GM18861 (cell line): ENCODE measurements at regions not wholly inside any gene's neighbourhood (a gene's known extent, or its start where the extent isn't known, plus 50 kb on each side); places are given as distances from the start of the nearest gene placed in this dataset.

Experiments
- ATAC-seq: cut with Tn5 transposase; IDR thresholded peaks from one replicate; pipeline ENCODE4 v1.9.1; 2021; ENCODE audit not compliant: unreplicated experiment

DNA sequence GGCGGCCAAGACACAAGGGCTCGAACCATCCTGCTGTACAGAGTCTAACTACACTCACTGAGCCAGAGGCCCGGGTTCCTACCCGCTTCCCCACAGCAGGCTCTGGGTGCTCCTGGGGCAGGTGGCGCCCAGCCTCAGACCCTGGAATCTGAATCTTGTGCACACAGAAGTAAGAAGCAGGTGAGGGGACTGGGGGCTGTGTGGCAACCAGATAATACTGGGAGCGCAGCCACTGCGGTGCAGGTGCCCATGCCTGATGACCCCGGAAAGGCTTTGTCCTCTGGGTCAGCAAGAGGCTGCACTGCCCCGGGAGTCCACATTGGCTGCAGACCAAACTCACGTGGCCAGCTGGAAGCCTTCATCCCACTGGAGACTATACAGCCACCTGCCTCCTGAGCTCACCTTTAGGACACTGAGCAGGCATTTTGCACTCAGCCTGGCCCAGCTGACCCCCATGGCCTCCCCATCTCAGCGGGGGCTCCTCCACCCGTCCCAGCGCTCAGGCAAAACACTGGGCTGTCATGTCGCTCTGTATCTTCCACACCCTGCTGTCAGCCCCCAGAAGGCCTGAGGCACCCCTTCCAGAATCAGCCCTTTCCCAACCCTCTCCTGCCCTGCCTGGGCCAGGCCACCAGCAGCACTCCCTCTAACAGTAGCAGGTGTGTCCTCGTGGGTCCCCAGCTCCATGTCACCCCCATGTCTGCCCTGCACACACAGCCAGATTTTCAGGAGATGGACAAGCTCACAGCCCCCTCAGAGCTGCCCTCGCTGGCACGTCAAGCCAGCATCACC, 101.0 kb upstream of the IQSEC1 start:
- ATAC-seq = no peak

DNA sequence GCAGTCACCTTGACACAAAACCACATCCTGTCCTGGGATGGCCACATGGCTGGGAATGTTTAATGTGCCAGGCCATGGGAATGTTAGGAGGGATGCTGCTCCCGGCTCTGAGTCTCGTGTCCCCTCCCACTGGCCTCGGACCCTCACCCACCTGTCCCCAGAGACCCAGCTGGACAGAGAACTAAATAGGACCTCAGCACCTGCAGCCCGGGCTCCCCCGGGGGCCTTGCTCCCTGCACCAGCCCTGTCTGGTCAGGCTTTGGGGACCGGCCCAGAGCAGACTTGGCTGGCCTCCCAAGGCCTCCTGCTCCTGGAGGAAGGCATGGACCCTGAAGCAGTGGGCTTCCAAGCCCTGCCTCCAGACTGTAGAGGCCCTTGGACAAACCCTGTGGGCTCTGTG, 100.0 kb upstream of the IQSEC1 start:
- ATAC-seq = no peak

DNA sequence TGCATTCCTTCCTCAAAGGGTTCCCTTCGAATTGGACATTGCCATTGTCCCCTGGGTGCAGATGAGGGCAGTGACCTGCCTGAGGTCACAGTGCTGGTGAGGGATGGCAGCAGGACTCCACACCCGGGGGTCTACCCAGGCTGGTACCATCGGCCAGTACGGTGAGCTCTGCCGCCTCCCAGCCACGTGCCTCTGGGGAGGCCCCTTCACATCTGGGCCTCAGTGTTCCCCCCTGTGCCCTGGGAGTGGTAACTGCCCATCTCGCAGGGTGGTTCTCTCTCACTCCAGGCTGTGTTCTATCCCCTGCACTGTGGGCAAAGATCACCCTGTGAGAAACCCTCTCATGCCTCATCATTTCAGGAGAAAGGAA, 99.4 kb upstream of the IQSEC1 start:
- no peak for ATAC-seq

DNA sequence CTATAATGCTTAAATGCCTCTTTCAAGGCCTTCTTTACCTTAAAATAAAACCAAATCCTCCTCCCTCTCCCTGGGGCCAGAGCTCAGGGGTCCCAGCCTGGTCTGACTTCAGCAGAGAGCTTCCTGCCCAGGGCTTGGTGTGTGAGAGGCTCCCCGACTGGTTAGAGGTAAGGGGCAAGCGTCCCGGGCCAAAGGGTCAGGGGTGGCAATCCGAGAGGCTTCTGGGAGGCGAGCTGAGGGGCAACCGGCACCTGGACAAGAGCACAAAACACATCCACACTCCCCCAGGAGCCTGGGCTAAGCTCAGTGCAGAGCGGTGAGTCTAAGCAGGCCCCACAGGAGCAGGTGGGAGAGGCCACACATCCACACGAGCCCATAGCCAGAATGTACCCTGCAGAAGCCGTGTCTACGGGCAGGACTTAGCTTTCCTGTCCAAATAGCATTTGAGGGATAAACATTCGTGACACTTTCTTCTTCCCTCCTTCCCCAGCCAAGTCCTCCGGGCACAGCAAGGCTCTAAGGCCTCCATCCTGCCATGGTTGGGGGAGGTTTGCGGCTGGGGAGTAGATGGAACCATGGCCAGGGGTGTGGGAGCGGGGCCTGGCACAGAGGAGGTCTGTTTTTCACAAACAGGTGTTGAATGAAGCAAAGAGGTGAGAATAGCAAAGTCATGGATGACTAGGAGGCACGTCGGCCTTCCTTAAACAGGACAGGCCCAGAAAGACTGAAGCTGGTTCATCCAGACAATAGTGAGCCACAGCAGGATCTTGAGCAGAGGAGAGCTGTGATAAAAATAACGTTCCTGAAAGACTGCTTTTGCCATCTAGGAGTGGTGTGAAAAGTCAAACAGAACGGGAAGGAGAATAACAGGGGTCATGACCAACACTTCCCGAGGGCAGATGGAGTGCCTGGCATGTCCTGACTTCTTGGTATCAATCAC, 98.7 kb upstream of the IQSEC1 start:
- no peak for ATAC-seq

DNA sequence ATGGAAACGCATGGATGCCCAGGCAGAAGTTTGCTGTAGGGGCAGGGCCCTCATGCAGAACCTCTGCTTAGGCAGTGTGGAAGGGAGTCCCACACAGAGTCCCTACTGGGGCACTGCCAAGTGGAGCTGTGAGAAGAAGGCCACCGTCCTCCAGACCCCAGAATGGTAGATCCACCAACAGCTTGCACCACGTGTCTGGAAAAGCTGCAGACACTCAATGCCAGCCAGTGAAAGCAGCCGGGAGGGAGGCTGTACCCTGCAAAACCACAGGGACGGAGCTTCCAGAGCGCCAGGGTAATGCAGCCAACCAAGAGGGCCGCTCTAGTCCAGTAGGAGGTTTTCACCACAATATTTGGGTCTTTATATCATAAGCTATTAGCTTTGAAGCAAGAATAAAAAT, 97.1 kb upstream of the IQSEC1 start:
- no peak for ATAC-seq

DNA sequence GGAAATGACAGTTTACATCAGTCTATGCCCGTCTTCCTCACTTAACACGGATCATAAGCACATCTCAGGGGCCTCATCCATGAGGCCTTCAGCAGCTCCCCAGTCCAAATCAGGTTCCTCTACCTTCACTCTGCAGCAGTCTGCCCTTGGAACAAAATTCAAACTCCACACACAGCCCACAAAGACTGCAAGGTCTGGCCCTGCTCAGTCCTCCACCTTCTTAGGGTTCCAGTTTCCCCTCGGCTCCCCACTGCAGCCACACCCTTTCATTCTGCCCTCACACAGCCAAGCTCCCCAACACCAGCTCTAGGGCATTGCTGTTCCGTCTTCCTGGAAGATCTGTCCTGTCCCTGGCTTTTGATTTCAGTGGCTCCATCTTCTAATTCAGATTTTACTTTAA, 95.2 kb upstream of the IQSEC1 start:
- ATAC-seq = no peak

DNA sequence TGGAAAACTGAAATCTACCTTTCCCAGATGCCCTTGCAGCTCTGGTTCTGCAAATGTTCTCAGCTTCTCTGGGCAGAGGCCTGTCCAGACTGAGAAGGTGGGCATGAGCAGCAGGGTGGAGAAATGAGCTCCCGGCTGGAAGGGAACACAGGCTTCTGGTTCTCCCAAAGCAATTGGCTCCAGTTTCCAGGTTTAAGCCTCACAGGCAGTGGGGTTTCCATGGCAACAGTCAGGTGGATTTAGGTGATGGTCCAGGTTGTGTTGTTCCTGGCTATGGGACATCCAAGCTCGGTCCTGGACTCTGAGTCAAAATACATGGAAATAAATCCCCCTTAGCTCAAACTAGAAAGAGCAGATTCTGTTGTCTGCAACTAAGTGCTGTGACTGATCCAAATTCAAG, 94.6 kb upstream of the IQSEC1 start:
- ATAC-seq = no peak

DNA sequence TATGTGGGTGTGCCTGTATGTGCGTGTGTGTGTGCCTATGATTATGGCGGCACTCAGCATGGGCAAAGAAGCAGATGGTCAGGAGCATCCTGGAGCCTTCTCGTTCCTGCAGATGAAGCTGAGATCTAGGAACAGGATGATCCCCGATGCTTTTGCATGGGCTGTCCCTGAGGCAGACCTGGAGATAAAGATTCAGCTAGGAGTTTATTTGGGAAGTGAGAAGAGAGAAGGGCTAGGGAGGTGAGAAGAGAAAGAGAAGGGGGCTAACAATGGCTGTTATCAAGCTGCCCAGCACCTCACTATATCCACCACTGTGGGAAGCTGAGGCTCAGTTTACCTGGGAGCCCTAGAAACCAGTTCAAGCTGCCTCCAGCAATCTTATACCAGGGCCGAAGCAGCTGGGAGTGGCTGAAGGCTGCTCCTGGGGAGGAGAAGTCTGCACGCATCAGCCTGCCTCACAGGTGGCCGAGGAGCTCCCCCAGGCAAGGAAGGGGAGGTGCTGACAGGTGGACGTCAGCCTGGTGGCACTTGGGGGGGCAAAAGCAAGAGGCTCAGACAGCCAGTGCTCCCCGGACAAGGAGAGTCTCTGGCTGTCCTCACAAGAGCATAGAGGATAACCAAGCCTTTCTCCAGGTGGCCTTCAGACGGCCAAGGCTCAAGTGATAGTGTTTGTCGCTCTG, 94.0 kb upstream of the IQSEC1 start:
- ATAC-seq = no peak

DNA sequence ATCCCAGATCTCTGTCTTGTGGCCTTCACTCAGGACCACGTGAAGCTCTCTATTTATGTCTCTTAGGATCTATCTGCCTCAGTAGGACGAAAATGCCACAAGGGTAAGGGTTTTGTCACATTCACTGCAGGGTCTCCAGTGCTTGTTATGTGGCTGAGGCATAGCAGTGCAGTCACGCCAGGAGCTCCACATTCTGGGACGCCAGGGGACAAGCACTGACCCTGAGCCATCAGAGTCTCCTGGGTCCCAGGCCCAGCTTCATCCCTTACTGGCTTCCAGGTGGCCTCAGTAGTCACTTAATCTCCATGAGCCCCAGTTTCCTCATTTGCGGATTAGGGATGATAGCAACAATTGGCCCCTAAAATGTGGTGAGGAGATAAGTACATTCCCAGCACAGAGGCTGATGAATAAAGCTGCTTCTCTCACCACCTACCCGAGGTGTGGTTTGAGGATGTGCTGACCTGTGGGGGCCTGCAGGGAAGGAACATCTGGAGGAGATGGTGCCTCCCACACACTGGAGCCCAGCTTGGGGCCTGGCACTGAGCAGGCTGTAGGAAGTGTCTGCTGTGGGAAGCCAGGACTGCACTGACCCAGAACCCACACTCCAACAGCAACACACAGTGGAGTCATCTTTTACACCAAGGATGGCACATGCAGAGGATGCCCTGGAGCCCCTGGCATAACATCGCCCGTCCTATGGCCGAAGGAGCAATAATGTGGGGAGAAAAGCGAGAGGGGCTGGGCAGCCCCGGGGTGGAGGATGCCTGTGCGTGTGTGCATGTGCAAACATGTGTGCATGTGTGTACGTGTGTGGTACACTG, 93.2 kb upstream of the IQSEC1 start:
- ATAC-seq = no peak

DNA sequence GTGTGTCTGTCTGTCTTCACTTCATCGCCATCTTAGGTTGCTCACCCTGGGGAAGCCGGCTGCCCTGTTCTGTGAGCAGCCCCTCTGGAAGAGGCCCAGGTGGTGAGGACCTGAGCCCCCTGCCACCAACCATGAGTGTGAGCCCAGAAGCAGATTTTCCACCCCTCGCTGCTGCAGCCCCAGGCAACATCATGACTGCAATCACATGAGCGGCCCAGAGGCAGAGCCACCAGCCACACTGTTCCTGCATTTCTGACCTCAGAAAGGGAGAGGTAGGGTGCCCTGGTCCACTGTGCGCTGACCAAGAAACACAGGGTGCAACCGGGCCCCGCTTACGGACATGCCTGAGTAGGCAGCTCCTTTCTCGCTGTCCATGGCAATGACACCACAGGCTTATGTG, 92.3 kb upstream of the IQSEC1 start:
- no peak for ATAC-seq

DNA sequence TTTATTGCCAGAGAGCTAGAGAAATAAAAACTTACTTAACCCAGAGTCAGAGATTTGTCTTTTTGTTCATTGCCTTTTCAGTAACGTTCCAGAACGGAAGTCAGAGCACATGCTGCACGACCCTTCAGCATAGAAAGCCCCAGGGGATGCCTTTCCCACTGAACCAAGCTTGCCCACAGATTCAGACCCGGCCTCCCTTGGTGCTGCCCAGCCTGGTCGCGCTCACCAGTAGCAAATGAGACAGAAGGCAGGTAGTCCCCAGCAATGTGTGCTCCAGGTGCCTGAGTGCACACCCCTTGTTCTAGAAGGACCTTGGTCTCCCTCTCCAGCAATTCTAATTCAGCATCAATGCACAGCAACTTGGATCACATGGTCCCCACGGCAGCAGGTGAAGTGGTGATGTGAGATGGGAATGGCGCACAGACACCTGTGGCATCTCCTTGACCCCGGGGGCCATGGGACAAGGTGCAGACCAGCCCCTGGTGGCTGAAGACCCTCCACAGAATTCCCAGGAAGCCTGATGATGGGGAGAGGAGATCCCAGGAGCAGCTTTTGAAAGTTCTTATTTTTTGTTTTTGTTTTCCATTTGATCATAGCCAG, 91.8 kb upstream of the IQSEC1 start:
- no peak for ATAC-seq

DNA sequence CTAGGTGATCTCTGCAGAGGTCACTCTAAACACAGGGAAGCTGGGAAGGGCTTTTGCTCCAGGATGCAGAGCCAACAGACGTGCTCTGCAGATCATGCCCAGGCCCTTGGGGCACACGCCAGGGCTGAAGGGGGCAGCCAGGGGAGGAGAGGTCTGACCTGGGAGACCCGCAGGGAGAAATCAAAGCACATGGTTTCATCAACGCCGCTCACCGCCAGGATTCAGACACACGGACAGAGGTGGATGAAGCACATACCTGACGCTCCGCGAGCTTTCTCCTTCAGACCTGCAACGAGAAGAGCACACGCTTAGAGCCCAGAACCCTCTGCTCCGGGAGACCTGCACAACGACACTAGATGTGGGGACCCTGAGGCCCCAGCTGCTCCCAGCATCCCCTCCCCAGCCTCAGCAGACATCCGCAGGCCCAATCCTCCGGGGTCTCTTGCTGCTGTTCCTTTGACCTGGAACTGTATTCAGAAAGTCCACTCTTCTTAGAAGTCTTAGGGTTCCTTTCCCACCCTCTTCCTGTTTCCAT, 90.7 kb upstream of the IQSEC1 start:
- no peak for ATAC-seq

DNA sequence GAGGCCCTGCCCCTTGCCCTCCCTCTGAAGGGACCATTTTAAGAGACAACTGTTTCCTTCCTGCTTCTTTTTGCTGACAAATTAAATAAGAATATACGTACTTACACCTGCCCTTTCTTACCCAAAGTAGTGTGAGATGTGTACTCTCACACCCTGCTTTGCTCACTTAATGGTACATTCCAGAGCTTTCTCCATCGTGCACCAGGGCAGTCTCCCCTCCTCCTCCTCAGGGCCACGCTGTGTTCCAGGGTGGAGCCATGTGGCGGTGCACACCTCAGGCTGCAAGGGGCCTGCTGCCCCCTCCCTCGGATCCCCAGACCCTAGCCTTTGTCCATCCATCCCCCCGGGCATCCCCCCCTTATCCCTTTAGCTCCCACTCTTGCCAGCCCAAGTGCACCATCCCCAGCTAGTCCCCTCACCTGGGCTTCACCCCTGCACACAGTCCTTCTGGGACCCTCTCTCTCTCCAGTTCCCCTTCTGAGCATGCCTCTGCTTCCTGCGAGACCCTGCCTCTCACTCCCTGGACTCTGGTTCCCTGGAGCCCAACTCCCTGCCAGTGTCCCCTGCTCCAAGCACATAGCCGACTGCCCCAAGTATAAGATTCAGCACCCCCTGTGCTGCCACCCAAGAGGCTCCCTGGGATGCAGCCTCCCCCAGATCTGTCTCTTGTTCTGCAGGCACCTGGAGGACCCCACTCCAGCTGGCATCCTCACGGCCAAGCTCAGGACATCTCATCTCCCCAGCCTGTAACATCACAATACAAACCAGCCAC, 89.5 kb upstream of the IQSEC1 start:
- ATAC-seq = no peak

DNA sequence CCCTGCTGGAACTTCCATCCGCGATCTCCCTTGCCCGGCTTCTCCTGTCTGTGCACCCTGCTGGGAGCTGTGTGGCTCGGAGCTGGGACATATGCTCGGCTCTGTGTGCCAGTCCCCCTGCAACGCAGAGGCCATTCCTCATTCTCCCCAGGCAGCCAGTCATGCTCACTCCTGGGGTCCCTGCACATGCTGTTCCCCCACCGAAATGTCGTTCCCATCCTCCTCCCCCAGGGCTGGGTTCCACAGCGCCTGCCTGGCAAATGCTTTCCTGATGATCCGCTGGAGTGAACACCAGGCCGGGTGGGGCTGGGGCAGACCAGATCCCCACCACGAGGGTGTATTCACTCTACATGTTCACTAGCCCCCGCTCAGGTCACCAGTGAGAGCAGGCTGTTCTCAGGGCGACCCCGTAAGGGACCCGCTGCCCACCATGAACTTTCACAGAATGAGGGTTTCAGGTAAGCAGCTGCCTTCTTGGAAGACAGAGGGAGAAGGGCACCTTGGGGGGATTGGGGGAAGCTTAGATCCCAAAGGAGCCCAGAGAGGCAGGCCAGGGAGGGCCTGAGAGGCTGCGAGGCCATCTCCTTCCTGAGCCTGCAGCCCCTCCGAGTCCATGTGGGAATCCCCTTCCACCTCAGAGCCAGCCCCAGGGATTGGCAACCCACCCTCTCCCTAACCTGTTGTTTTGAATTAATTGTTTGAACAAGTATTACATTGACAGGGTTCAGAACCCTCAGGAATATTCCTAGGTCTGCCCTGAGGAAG, 88.7 kb upstream of the IQSEC1 start:
- ATAC-seq = no peak

DNA sequence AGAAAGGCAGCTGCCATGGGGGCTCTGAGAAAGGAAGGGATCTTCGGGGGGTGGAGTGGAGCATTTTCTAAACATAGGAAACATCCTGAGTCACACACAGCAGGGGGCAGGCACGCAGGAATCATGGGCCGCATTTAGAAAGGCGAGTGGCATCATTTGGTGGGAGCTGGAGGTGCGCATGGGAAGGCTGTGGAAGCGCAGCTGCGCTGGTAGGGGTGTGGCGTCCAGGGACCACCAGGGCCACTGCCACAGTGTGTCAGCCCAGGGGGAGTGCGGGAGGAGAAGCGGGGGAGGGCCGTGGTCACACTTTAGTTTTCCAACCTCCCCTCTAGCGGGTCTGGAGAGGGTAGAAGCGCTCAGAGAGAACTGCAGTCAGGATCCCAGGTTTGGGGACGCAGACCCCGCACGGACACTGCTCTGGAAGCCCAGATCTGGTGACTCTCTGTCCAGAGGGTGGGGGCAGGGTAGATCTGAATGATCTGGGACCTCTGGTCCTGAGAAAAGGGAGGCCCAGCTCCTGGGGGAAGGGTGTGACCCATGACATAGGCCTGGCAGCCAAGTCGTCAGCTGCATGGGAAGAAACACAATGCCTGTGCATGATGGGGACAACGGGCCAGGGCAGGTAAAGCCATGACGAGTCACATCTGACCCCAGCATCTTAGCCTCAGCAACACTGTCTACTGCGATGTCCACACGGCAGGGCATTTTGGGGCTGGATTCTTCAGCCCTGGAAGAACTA, 88.0 kb upstream of the IQSEC1 start:
- ATAC-seq = no peak

DNA sequence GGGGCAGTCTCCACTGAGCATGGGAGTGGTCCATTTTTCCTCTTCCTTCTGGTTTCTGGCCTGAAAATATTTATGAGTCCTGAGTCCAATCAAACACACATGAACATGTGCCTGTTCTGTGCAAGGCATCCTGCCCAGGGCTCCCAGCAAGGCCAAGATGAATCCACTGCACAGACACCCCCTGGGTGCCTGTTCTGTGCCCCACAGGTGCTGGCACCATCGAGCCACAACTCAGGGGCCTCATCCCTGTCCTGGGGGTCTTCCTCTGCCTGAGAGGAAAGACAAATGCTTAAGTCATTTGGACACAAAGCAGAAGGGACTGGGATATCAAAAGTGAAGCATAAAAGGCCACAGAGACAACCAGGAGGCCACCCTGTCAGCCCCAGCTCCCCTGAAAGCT, 87.4 kb upstream of the IQSEC1 start:
- no peak for ATAC-seq

DNA sequence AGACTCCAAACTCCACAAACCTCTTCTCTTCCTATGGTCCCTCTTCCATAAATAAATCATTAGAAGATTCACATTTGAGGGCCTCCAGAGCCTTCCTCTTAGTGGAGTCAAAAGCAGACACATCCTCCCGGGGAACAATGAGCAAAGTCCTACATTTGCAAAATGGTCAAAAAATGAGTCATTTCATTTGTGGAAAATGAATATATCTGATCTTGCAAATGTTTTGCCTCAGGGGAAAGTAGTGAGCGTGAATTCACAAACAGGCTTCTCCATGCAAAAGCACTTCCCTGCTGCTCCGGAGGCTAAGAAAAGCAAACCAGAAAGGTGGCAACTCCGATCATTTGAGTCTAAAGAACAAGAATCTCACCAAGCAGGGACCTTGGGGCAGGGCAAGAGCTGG, 86.7 kb upstream of the IQSEC1 start:
- no peak for ATAC-seq

DNA sequence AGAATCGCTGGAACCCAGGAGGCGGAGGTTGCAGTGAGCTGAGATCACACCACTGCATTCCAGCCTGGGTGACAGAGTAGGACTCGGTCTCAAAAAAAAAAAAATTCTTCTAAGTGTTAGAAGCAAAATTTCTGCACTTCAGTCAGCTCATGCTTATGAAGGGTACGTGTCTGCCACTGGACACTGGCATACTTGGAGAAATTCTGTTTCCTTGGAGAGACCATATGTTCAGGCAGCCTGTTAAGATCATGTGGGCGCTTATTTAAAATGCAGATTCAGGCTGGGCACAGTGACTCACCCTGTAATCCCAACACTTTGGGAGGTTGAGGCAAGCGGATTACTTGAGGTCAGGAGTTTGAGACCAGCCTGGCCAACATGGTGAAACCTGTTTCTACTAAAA, 85.6 kb upstream of the IQSEC1 start:
- no peak for ATAC-seq
